Ascending aorta (tissue), 2 donors: ENCODE measurements at regions not wholly inside any gene's neighbourhood (a gene's known extent, or its start where the extent isn't known, plus 50 kb on each side); places are given as distances from the start of the nearest gene placed in this dataset.

Experiments
- DNase-seq, 2 donors: peaks; one replicate each; pipeline ENCODE4 v3.0.0-alpha.2; 2019; ENCODE audit warnings: low spot score in 2 of 2
- H3K27ac ChIP-seq, 2 donors: fragments of 200-600 bp; sonication (generic); one replicate each; pipeline ENCODE4 v1.5.1; 2016 to 2017; ENCODE audit warnings: mild to moderate bottlenecking in 1 of 2
- H3K27me3 ChIP-seq: fragments of 200-600 bp; sonication (generic); one replicate; pipeline ENCODE4 v1.5.1; 2017
- H3K36me3 ChIP-seq, 2 donors: fragments of 200-600 bp; sonication (generic); one replicate each; pipeline ENCODE4 v1.5.1; 2016
- H3K4me1 ChIP-seq, 2 donors: fragments of 200-600 bp; sonication (generic); one replicate each; pipeline ENCODE4 v1.5.1; 2016 to 2017; ENCODE audit warnings: mild to moderate bottlenecking in 1 of 2
- H3K4me3 ChIP-seq, 2 donors: fragments of 200-600 bp; sonication (generic); one replicate each; pipeline ENCODE4 v1.5.1; 2016 to 2017; ENCODE audit warnings: mild to moderate bottlenecking in 1 of 2
- H3K9me3 ChIP-seq, 2 donors: fragments of 200-600 bp; sonication (generic); one replicate each; pipeline ENCODE4 v1.5.1; 2016
- intact Hi-C: fragments of 100-400 bp; cut with DNase I; formaldehyde crosslinking; loops from one replicate; pipeline ENCODE4 v1.15.1; 2023
- TF ChIP-seq, protein P1 (sequence below), 3 experiments: fragments of 200-600 bp in 2 of 3; fragments of 450-650 bp in 1 of 3; sonication (generic) in 2 of 3; IDR thresholded peaks; one replicate each; pipeline ENCODE4 v1.5.1; 2016 to 2019; ENCODE audit warnings: antibody characterized with exemption in 3 of 3, mild to moderate bottlenecking in 1 of 3, moderate library complexity in 1 of 3

DNA sequence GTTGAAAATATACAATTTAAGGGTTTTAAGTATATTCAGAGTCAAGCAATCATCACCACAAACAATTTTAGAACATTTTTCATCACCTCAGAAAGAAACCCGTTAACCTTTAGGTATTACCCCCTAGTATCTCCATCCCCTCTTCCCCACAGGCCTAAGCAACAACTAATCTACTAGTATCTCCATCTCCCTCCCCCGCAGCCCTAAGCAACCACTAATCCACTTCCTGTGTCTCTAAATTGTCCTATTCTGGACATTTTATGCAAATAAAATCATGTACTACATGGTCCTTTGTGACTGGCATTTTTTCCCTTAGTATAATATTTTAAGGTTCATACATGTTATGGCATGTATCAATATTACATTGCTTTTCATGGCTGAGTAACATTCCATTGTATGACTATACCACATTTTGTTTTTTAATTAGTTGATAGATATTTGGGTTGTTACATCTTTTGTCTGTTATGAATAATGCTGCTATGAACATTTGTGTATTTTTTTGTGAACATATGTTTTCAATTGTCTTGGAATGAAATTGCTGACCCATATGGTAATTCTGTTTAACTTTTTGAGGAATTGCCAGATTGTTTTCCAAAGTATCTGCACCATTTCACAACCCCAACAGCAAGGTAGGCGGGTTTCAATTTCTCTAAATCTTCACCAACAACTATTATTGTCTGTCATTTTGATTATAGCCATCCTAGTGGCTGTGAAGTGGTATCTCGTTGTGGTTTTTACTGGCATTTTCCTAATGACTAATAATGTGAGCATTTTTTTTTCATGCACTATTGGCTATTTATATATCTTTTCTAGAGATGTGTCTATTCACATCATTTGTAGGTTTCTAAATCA, 215.6 kb upstream of the CD96 start:
- H3K4me3 ChIP-seq: no peak overlapping the region
- no peaks in the 10 kb centered on the region for H3K4me1 ChIP-seq
- H3K27me3 ChIP-seq: no peaks in the 10 kb centered on the region
- TF ChIP-seq, protein P1, sequence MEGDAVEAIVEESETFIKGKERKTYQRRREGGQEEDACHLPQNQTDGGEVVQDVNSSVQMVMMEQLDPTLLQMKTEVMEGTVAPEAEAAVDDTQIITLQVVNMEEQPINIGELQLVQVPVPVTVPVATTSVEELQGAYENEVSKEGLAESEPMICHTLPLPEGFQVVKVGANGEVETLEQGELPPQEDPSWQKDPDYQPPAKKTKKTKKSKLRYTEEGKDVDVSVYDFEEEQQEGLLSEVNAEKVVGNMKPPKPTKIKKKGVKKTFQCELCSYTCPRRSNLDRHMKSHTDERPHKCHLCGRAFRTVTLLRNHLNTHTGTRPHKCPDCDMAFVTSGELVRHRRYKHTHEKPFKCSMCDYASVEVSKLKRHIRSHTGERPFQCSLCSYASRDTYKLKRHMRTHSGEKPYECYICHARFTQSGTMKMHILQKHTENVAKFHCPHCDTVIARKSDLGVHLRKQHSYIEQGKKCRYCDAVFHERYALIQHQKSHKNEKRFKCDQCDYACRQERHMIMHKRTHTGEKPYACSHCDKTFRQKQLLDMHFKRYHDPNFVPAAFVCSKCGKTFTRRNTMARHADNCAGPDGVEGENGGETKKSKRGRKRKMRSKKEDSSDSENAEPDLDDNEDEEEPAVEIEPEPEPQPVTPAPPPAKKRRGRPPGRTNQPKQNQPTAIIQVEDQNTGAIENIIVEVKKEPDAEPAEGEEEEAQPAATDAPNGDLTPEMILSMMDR (IDR thresholded peaks at IDR 0.05): no peak
- no peak for DNase-seq
- no peak overlapping the region for H3K27ac ChIP-seq
- H3K9me3 ChIP-seq: no peaks in the 10 kb centered on the region
- intact Hi-C loops: no loop called here
- no peaks in the 10 kb centered on the region for H3K36me3 ChIP-seq

GRCh38 chr3:111331306-111331705, 210.7 kb upstream of the CD96 start:
- intact Hi-C loops: loop anchor here (10.0 kb wide), 1 partner anchor 1597 kb away; no protein-coding TSS in a partner anchor
- no peaks in the 10 kb centered on the region for H3K9me3 ChIP-seq
- H3K4me3 ChIP-seq: no peak overlapping the region
- H3K4me1 ChIP-seq: no peaks in the 10 kb centered on the region
- TF ChIP-seq, protein P1 (IDR thresholded peaks at IDR 0.05): no peak
- no peak overlapping the region for H3K27ac ChIP-seq
- H3K27me3 ChIP-seq: no peaks in the 10 kb centered on the region
- DNase-seq: no peak
- no peaks in the 10 kb centered on the region for H3K36me3 ChIP-seq

DNA sequence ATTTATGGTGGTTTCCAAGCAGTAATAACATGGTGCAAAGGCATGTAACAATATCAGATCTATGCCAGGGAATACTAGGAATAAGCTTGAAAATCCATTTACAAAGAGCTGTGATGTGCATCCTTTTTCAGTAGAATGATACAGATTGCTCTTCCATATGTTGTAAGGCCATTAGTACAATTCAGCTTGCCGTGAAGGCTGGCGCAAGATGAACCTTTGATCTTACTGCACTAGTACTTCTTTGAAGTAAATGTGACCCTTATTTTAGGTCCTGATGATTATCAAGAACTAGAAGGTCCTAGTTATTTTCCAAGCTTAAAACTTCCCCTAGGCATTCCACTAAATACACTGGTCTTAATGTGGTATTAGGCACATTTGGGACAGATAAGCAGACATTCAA, 210.1 kb upstream of the CD96 start:
- TF ChIP-seq, protein P1 (IDR thresholded peaks at IDR 0.05): no peak
- Histone ChIP-seq H3K36me3 (no peaks in the 10 kb centered on the region), H3K4me1 (no peaks in the 10 kb centered on the region), H3K9me3 (no peaks in the 10 kb centered on the region), H3K27me3 (no peaks in the 10 kb centered on the region), H3K27ac (no peak overlapping the region), H3K4me3 (no peak overlapping the region)
- no peak for DNase-seq
- intact Hi-C loops: loop anchor here (10.0 kb wide), 1 partner anchor 1597 kb away; no protein-coding TSS in a partner anchor

GRCh38 chr3:111332488-111333080, 209.4 kb upstream of the CD96 start:
- H3K4me3 ChIP-seq: no peak overlapping the region
- no peaks in the 10 kb centered on the region for H3K9me3 ChIP-seq
- no peaks in the 10 kb centered on the region for H3K27me3 ChIP-seq
- TF ChIP-seq, protein P1 (IDR thresholded peaks at IDR 0.05): no peak
- intact Hi-C loops: loop anchor here (10.0 kb wide), 1 partner anchor 1598 kb away; no protein-coding TSS in a partner anchor
- H3K27ac ChIP-seq: no peak overlapping the region
- no peak for DNase-seq
- no peaks in the 10 kb centered on the region for H3K4me1 ChIP-seq
- no peaks in the 10 kb centered on the region for H3K36me3 ChIP-seq

DNA sequence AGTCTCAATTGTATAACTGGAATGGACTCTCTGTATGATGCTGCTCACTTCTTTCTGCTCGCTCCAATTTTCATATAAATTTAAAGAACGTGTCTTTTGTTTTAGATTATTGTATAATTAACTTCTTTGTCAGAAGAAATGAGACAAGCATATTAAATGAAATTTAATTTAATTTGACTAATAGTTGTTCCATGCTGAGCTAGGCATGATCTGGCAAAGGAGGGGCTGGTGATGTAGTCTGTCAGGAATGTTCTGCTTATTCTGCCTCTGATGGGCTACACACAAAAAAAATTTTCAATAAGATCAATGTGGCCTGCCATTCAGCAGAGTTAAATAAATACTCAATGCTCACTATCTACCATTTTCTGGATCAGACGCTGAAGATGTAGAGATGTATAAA, 208.4 kb upstream of the CD96 start:
- DNase-seq: no peak
- Histone ChIP-seq H3K9me3 (no peaks in the 10 kb centered on the region), H3K27ac (no peak overlapping the region), H3K4me1 (no peaks in the 10 kb centered on the region), H3K4me3 (no peak overlapping the region), H3K36me3 (no peaks in the 10 kb centered on the region), H3K27me3 (no peaks in the 10 kb centered on the region)
- intact Hi-C loops: loop anchor here (10.0 kb wide), 1 partner anchor 1599 kb away; no protein-coding TSS in a partner anchor
- TF ChIP-seq, protein P1 (IDR thresholded peaks at IDR 0.05): no peak
